IMR-90 (cell line): ENCODE measurements at regions not wholly inside any gene's neighbourhood (a gene's known extent, or its start where the extent isn't known, plus 50 kb on each side); places are given as distances from the start of the nearest gene placed in this dataset.

Experiments
- ATAC-seq: fragments of 200-7000 bp; cut with Tn5 transposase; 2 replicates; pipeline ENCODE4 v1.9.1; 2020; ENCODE audit warnings: low read depth, mild to moderate bottlenecking, moderate library complexity
- BruUV-seq: library from RNA; stranded (reverse); fragments of 400-500 nt; replicated peaks from 2 replicates; lab custom pipeline; 2021; lab: Mats Ljungman, UMichigan
- CTCF ChIA-PET: fragments of 300-600 bp; formaldehyde crosslinking; extraction: SDS; loops from one replicate; lab custom pipeline; 2021; ENCODE audit warnings: antibody characterized with exemption; lab: Yijun Ruan, JAX
- POLR2A ChIA-PET: fragments of 300-600 bp; sonication (Branson Sonifier 250); formaldehyde crosslinking; loops from one replicate; lab custom pipeline; 2022; ENCODE audit warnings: antibody characterized with exemption; ENCODE audit not compliant: unreplicated experiment; lab: Charles Lee
- DNase-seq: peaks from one replicate; pipeline ENCODE4 v3.0.0; 2013
- H2AFZ ChIP-seq: replicated peaks from 2 replicates; pipeline ENCODE3; 2013; ENCODE audit warnings: low read length, mild to moderate bottlenecking; ENCODE audit not compliant: poor library complexity
- H2AK5ac ChIP-seq: 2 replicates; pipeline ENCODE4 v1.6.1; 2013; ENCODE audit warnings: low read depth, low read length, inconsistent platforms
- H2AK9ac ChIP-seq: replicated peaks from 2 replicates; pipeline ENCODE3; 2013; ENCODE audit warnings: mild to moderate bottlenecking, low read depth, low read length, moderate library complexity; ENCODE audit not compliant: poor library complexity
- H2BK120ac ChIP-seq: 2 replicates; pipeline ENCODE4 v1.6.1; 2013; ENCODE audit warnings: low read depth, low read length, inconsistent platforms
- H2BK15ac ChIP-seq: 3 replicates; pipeline ENCODE4 v1.6.1; 2013; ENCODE audit warnings: low read depth, low read length, inconsistent platforms
- H2BK20ac ChIP-seq: 2 replicates; pipeline ENCODE4 v1.6.1; 2013; ENCODE audit warnings: low read depth, mild to moderate bottlenecking, inconsistent platforms, low read length, moderate library complexity
- H2BK5ac ChIP-seq: 2 replicates; pipeline ENCODE4 v1.6.1; 2013; ENCODE audit warnings: mild to moderate bottlenecking, low read depth, low read length, inconsistent platforms; ENCODE audit not compliant: poor library complexity, severe bottlenecking
- H3K14ac ChIP-seq: replicated peaks from 2 replicates; pipeline ENCODE4 v1.6.1; 2013; ENCODE audit warnings: low read depth, low read length, inconsistent platforms
- H3K18ac ChIP-seq: 2 replicates; pipeline ENCODE4 v1.6.1; 2013; ENCODE audit warnings: low read depth, low read length, control low read depth
- H3K23ac ChIP-seq: 2 replicates; pipeline ENCODE4 v1.6.1; 2013; ENCODE audit warnings: low read depth, low read length, inconsistent platforms
- H3K27ac ChIP-seq: 2 replicates; pipeline ENCODE4 v1.5.1; 2013; ENCODE audit warnings: mild to moderate bottlenecking, control low read depth, low read length; ENCODE audit not compliant: insufficient read depth
- H3K27me3 ChIP-seq: 2 replicates; pipeline ENCODE4 v1.6.1; 2013; ENCODE audit warnings: low read length; ENCODE audit not compliant: control insufficient read depth, insufficient read depth
- H3K36me3 ChIP-seq: 2 replicates; pipeline ENCODE4 v1.6.1; 2013; ENCODE audit warnings: low read length, mixed read lengths; ENCODE audit not compliant: control insufficient read depth, insufficient read depth
- H3K4ac ChIP-seq: 2 replicates; pipeline ENCODE4 v1.6.1; 2013; ENCODE audit warnings: low read depth, low read length, inconsistent platforms
- H3K4me1 ChIP-seq: 2 replicates; pipeline ENCODE4 v1.6.1; 2013; ENCODE audit warnings: low read length, mixed read lengths; ENCODE audit not compliant: control insufficient read depth, insufficient read depth
- H3K4me2 ChIP-seq: 2 replicates; pipeline ENCODE4 v1.6.1; 2013; ENCODE audit warnings: low read depth, mild to moderate bottlenecking, control low read depth, low read length, moderate library complexity
- H3K4me3 ChIP-seq: 2 replicates; pipeline ENCODE4 v1.5.1; 2013; ENCODE audit warnings: low read depth, mild to moderate bottlenecking, control low read depth, low read length, moderate library complexity; ENCODE audit not compliant: insufficient read depth
- H3K56ac ChIP-seq: 2 replicates; pipeline ENCODE4 v1.6.1; 2013; ENCODE audit warnings: low read length, inconsistent platforms; ENCODE audit not compliant: insufficient read depth; ENCODE audit errors: extremely low read depth
- H3K79me1 ChIP-seq, 2 experiments: 2 replicates each; pipeline ENCODE4 v1.6.1; 2013; ENCODE audit warnings: low read length in 2 of 2, inconsistent platforms in 1 of 2, low read depth in 1 of 2
- H3K9ac ChIP-seq: 2 replicates; pipeline ENCODE4 v1.6.1; 2013; ENCODE audit warnings: low read depth, low read length, control low read depth
- H3K9me1 ChIP-seq: 2 replicates; pipeline ENCODE4 v1.6.1; 2013; ENCODE audit warnings: low read length, inconsistent platforms; ENCODE audit not compliant: insufficient read depth
- H3K9me3 ChIP-seq: 2 replicates; pipeline ENCODE4 v1.6.1; 2013; ENCODE audit warnings: low read length; ENCODE audit not compliant: control insufficient read depth, insufficient read depth
- H4K20me1 ChIP-seq: 2 replicates; pipeline ENCODE4 v1.6.1; 2013; ENCODE audit warnings: low read length, inconsistent platforms; ENCODE audit not compliant: insufficient read depth
- H4K5ac ChIP-seq: 2 replicates; pipeline ENCODE4 v1.6.1; 2013; ENCODE audit warnings: mild to moderate bottlenecking, low read depth, low read length, control low read depth
- H4K8ac ChIP-seq, 2 experiments: 2 replicates each; pipeline ENCODE4 v1.6.1; 2013; ENCODE audit warnings: low read depth in 2 of 2, low read length in 2 of 2, control low read depth in 1 of 2, inconsistent platforms in 1 of 2
- H4K91ac ChIP-seq: 2 replicates; pipeline ENCODE4 v1.6.1; 2013; ENCODE audit warnings: low read depth, low read length, inconsistent platforms; ENCODE audit not compliant: insufficient read depth
- CEBPB ChIP-seq: IDR thresholded peaks from 2 replicates; pipeline ENCODE4 v1.6.1; 2012; ENCODE audit warnings: low read depth, low read length, improper control_type of control experiment
- SMC3 ChIP-seq: fragments of 150-350 bp; IDR thresholded peaks from 2 replicates; pipeline ENCODE4 v1.6.1; 2016; ENCODE audit warnings: low read depth, mild to moderate bottlenecking, antibody characterized with exemption, low read length, moderate library complexity
- WGBS, 2 experiments: methylation state at CpG; one replicate each; pipeline versions ENCODE4 v1.1.5 to v1.1.7; 2013; ENCODE audit warnings: missing lambda C conversion rate in 2 of 2; ENCODE audit not compliant: insufficient read length in 1 of 2; ENCODE audit errors: extremely low coverage in 2 of 2; 5-methylcytosine and 5-hydroxymethylcytosine counted together
- dilution Hi-C: fragments of 300-500 bp; cut with HindIII; formaldehyde crosslinking; loops from one replicate; pipeline ENCODE4 v1.14.3; 2018; ENCODE audit warnings: low sequenced_read_pairs; ENCODE audit not compliant: unreplicated experiment
- in situ Hi-C: fragments of 300-500 bp; cut with MboI; formaldehyde crosslinking; loops from 3 replicates; pipeline ENCODE4 v1.14.3; 2019; ENCODE audit warnings: low sequenced_read_pairs, inconsistent platforms, mixed read lengths
- intact Hi-C: fragments of 100-400 bp; cut with micrococcal nuclease; formaldehyde crosslinking; loops from 2 replicates; pipeline ENCODE4 v1.10.0; 2022

GRCh38 chr9:126561582-126561981, 52.1 kb upstream of the LMX1B start:
- BruUV-seq = no TSS peak
- no peak overlapping the region for H3K14ac ChIP-seq
- H4K91ac ChIP-seq = no peak overlapping the region
- H2BK20ac ChIP-seq = no peak overlapping the region
- H3K79me1 ChIP-seq = no peaks in the 10 kb centered on the region
- ChIA-PET POLR2A (no interaction called here), CTCF (no interaction called here)
- H4K8ac ChIP-seq = no peak overlapping the region
- H3K4ac ChIP-seq = no peak overlapping the region
- no peak overlapping the region for H3K23ac ChIP-seq
- H2AK9ac ChIP-seq = no peak overlapping the region
- no peak overlapping the region for H3K4me3 ChIP-seq
- no peak overlapping the region for H4K5ac ChIP-seq
- H3K9me1 ChIP-seq = no peaks in the 10 kb centered on the region
- H2AK5ac ChIP-seq = no peak overlapping the region
- no peak overlapping the region for H3K4me2 ChIP-seq
- dilution Hi-C loops = no loop called here
- H2BK15ac ChIP-seq = no peak overlapping the region
- H3K36me3 ChIP-seq = no peaks in the 10 kb centered on the region
- H3K9me3 ChIP-seq = no peaks in the 10 kb centered on the region
- intact Hi-C loops = no loop called here
- ATAC-seq (no peak), DNase-seq (no peak)
- H3K18ac ChIP-seq = no peak overlapping the region
- no peaks in the 10 kb centered on the region for H3K4me1 ChIP-seq
- H2AFZ ChIP-seq = no peak overlapping the region
- TF ChIP-seq SMC3 (no peak), CEBPB (0 out of 2 replicates have a peak, but pooled peaks have one; percentile 4)
- WGBS, 2 experiments = 17% methylated on average over 2 of the region's 9 CpGs; no CpG with 5 or more reads in 1 of the 2 experiments
- no peak overlapping the region for H2BK5ac ChIP-seq
- H3K9ac ChIP-seq = no peak overlapping the region
- no peak overlapping the region for H3K56ac ChIP-seq
- no peak overlapping the region for H2BK120ac ChIP-seq
- no peaks in the 10 kb centered on the region for H4K20me1 ChIP-seq
- no peak overlapping the region for H3K27ac ChIP-seq
- in situ Hi-C loops = no loop called here
- peaks cover 56% of the 10 kb centered on the region for H3K27me3 ChIP-seq
